Parathyroid adenoma (tissue), 2 donors: ENCODE measurements at regions not wholly inside any gene's neighbourhood (a gene's known extent, or its start where the extent isn't known, plus 50 kb on each side); places are given as distances from the start of the nearest gene placed in this dataset.

ENCODE experiments used
- H2AFZ ChIP-seq: fragments of 300-600 bp; sonication (generic); one replicate; pipeline ENCODE4 v1.7.0; 2017; ENCODE audit warnings: antibody characterized with exemption, mild to moderate bottlenecking
- H3K27ac ChIP-seq: fragments of 300-600 bp; sonication (generic); one replicate; pipeline ENCODE4 v1.7.0; 2017
- H3K27me3 ChIP-seq: fragments of 300-600 bp; sonication (generic); one replicate; pipeline ENCODE4 v1.7.0; 2017; ENCODE audit warnings: low read length; ENCODE audit not compliant: control insufficient read depth, insufficient read depth
- H3K36me3 ChIP-seq: fragments of 300-600 bp; sonication (generic); one replicate; pipeline ENCODE4 v1.7.0; 2017; ENCODE audit warnings: low read length; ENCODE audit not compliant: control insufficient read depth, insufficient read depth
- H3K4me1 ChIP-seq: fragments of 300-600 bp; sonication (generic); one replicate; pipeline ENCODE4 v1.7.0; 2017; ENCODE audit warnings: control low read depth
- H3K4me2 ChIP-seq: fragments of 300-600 bp; sonication (generic); one replicate; pipeline ENCODE4 v1.7.0; 2017; ENCODE audit warnings: low read length
- H3K4me3 ChIP-seq: fragments of 300-600 bp; sonication (generic); one replicate; pipeline ENCODE4 v1.7.0; 2017; ENCODE audit warnings: low read depth, low read length
- H3K79me2 ChIP-seq: fragments of 300-600 bp; sonication (generic); one replicate; pipeline ENCODE4 v1.7.0; 2017; ENCODE audit warnings: control low read depth
- H3K9ac ChIP-seq: fragments of 300-600 bp; sonication (generic); one replicate; pipeline ENCODE4 v1.7.0; 2017; ENCODE audit warnings: mild to moderate bottlenecking
- H3K9me3 ChIP-seq: fragments of 300-600 bp; sonication (generic); one replicate; pipeline ENCODE4 v1.7.0; 2017; ENCODE audit warnings: low read length; ENCODE audit not compliant: control insufficient read depth
- TF ChIP-seq, protein P1 (sequence below): fragments of 300-600 bp; sonication (generic); IDR thresholded peaks from one replicate; pipeline ENCODE4 v1.7.0; 2017; ENCODE audit warnings: antibody characterized with exemption, mild to moderate bottlenecking
- donor health status: primary hyperparathyroidism.

GRCh38 chr10:8435186-8436055, 380.9 kb downstream of the GATA3 start:
- no peaks in the 10 kb centered on the region for H3K79me2 ChIP-seq
- H3K27ac ChIP-seq: no peak overlapping the region
- no peak overlapping the region for H3K4me2 ChIP-seq
- H2AFZ ChIP-seq: no peak overlapping the region
- H3K9ac ChIP-seq: no peak overlapping the region
- H3K4me3 ChIP-seq: no peak overlapping the region
- no peaks in the 10 kb centered on the region for H3K9me3 ChIP-seq
- peaks cover under 1% of the 10 kb centered on the region for H3K27me3 ChIP-seq
- H3K4me1 ChIP-seq: no peaks in the 10 kb centered on the region
- no peaks in the 10 kb centered on the region for H3K36me3 ChIP-seq
- TF ChIP-seq, protein P1, sequence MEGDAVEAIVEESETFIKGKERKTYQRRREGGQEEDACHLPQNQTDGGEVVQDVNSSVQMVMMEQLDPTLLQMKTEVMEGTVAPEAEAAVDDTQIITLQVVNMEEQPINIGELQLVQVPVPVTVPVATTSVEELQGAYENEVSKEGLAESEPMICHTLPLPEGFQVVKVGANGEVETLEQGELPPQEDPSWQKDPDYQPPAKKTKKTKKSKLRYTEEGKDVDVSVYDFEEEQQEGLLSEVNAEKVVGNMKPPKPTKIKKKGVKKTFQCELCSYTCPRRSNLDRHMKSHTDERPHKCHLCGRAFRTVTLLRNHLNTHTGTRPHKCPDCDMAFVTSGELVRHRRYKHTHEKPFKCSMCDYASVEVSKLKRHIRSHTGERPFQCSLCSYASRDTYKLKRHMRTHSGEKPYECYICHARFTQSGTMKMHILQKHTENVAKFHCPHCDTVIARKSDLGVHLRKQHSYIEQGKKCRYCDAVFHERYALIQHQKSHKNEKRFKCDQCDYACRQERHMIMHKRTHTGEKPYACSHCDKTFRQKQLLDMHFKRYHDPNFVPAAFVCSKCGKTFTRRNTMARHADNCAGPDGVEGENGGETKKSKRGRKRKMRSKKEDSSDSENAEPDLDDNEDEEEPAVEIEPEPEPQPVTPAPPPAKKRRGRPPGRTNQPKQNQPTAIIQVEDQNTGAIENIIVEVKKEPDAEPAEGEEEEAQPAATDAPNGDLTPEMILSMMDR: no peak

DNA sequence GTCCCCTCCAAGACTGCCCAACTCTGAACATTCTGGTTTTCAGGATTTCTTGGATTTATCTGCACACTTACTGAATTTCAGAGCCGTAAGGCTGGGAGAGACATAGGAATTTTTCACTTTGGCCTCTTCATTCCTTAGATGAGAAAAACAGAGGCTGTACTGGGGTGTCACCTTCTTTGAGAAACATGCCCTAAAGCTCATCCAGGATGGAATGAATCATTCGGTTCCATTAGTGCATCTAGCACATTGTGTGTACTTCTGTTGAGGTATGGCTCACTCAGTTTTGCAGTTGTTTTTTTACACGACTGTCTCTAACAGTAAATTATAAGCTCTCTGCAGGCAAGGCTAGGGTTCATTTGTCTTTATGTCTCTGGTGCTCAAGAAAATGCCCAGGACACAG, 383.4 kb downstream of the GATA3 start:
- Histone ChIP-seq H2AFZ (no peak overlapping the region), H3K4me2 (no peak overlapping the region), H3K79me2 (no peaks in the 10 kb centered on the region), H3K27me3 (peaks cover 2% of the 10 kb centered on the region), H3K9ac (no peak overlapping the region), H3K4me1 (no peaks in the 10 kb centered on the region), H3K27ac (no peak overlapping the region), H3K9me3 (no peaks in the 10 kb centered on the region), H3K4me3 (no peak overlapping the region), H3K36me3 (no peaks in the 10 kb centered on the region)
- TF ChIP-seq, protein P1: no peak

DNA sequence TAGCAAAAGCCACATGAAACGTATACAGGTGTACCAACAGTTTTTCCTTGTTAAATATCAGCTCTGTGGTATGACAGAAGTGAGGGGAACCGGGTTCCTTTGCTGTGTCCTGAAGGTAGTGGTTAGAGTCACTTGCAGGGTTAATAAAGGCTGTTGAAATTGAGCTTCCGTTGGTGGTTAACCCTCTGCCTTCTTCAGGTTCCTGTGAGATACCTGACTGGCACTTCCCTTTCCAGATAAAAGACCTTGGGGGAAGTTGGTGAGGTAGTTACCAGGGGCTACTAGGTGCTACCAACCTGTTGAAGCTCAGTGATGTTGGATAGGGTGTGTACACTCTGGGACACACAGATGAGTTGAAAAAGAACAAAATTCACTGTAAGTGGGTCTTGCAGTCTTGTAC, 384.1 kb downstream of the GATA3 start:
- H3K9me3 ChIP-seq: no peaks in the 10 kb centered on the region
- no peaks in the 10 kb centered on the region for H3K79me2 ChIP-seq
- H3K27me3 ChIP-seq: peaks cover 2% of the 10 kb centered on the region
- H2AFZ ChIP-seq: no peak overlapping the region
- no peak overlapping the region for H3K4me3 ChIP-seq
- H3K27ac ChIP-seq: no peak overlapping the region
- no peaks in the 10 kb centered on the region for H3K36me3 ChIP-seq
- no peak overlapping the region for H3K4me2 ChIP-seq
- no peak overlapping the region for H3K9ac ChIP-seq
- H3K4me1 ChIP-seq: no peaks in the 10 kb centered on the region
- TF ChIP-seq, protein P1: no peak

DNA sequence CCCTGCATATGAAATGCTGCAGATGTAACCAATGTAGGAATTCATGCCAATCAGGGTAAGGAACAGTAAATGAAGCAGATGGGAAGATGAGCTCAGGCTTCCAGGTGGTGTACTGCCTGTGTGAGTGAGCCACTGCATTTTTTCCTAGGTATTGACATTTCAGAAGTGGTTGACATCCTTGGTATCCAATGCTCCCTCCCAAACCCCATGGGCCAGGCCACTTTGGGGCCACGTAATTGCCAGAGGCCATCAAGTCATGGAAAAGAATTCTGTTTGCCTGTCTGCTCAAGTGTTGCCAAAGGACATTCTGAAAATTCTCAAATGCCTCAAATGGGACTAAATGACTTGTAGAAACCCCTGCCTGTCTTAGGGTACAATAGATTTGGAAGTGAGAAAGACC, 384.6 kb downstream of the GATA3 start:
- TF ChIP-seq, protein P1: no peak
- Histone ChIP-seq H3K9ac (no peak overlapping the region), H3K4me3 (no peak overlapping the region), H3K4me1 (no peaks in the 10 kb centered on the region), H3K9me3 (no peaks in the 10 kb centered on the region), H3K36me3 (no peaks in the 10 kb centered on the region), H3K79me2 (no peaks in the 10 kb centered on the region), H3K27me3 (peaks cover 2% of the 10 kb centered on the region), H3K4me2 (no peak overlapping the region), H2AFZ (no peak overlapping the region), H3K27ac (no peak overlapping the region)

- TF ChIP-seq, protein P1: no peak
- Histone ChIP-seq H3K4me1 (no peaks in the 10 kb centered on the region), H3K4me3 (no peak overlapping the region), H3K36me3 (no peaks in the 10 kb centered on the region), H3K27me3 (peaks cover 2% of the 10 kb centered on the region), H3K27ac (no peak overlapping the region), H3K79me2 (no peaks in the 10 kb centered on the region), H3K4me2 (no peak overlapping the region), H3K9me3 (no peaks in the 10 kb centered on the region), H3K9ac (no peak overlapping the region), H2AFZ (no peak overlapping the region)
These were observed 390.1 kb downstream of the GATA3 start for GRCh38 chr10:8444630-8445029.
